ENCODE measurements at regions not wholly inside any gene's neighbourhood (a gene's known extent, or its start where the extent isn't known, plus 50 kb on each side); places are given as distances from the start of the nearest gene placed in this dataset.

DNA sequence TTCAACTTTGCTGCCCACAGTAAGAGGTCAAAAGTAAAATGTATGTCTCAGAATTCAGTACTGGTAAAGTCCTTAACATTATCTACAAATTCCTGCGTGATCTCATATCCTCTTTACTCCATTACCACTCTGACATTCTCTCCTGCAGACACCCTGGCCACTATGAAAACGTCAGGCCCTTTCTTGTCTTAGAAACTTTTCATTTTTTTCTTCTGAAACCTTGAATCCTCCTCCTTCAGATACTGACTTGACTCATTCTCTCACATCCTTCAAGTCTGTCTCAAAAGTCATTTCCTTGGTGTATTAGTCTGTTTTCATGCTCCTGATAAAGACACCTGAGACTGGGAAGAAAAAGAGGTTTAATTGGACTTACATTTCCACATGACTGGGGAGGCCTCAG lies 262.3 kb downstream of the POU4F1 start:
- no peak for TF ChIP-seq CTCF (IDR thresholded peaks at IDR 0.05; ENCODE audit: control insufficient read depth, extremely low read depth, insufficient read depth)
- no peak overlapping the region for H3K4me3 ChIP-seq (ENCODE audit: low read depth, low read length)
- DNase-seq (ENCODE audit: low read depth): no peak

GRCh38 chr13:78339927-78340326 lies 263.4 kb downstream of the POU4F1 start:
- DNase-seq (ENCODE audit: low read depth): no peak
- no peak for TF ChIP-seq CTCF (IDR thresholded peaks at IDR 0.05; ENCODE audit: control insufficient read depth, extremely low read depth, insufficient read depth)
- no peak overlapping the region for H3K4me3 ChIP-seq (ENCODE audit: low read depth, low read length)

GRCh38 chr13:78334059-78334458 lies 269.3 kb downstream of the POU4F1 start:
- no peak overlapping the region for H3K4me3 ChIP-seq (ENCODE audit: low read depth, low read length)
- no peak for TF ChIP-seq CTCF (IDR thresholded peaks at IDR 0.05; ENCODE audit: control insufficient read depth, extremely low read depth, insufficient read depth)
- DNase-seq (ENCODE audit: low read depth): no peak

DNA sequence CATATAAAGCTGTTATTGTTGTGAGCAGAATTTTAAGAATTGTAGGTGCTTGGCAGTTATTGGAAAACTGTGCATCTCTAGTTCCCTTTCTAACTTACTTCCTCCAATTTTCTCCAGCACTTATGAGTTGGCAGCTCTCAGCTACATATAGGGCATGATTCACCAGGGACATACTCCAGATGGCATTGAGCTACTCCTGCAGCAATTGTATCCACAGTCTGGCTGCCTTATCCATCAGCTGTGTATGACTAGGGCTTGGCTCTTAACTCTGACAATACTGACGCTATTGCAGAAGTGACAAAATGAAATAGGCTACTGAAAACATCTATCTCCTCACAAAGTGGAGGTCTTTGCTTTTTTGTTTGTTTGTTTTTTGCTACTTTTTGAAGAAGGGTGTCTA lies 276.7 kb downstream of the POU4F1 start:
- H3K4me3 ChIP-seq (ENCODE audit: low read depth, low read length): no peak overlapping the region
- no peak for DNase-seq (ENCODE audit: low read depth)
- TF ChIP-seq CTCF (IDR thresholded peaks at IDR 0.05; ENCODE audit: control insufficient read depth, extremely low read depth, insufficient read depth): no peak

- DNase-seq (ENCODE audit: low read depth): peak; percentile 63
- no peak for TF ChIP-seq CTCF (IDR thresholded peaks at IDR 0.05; ENCODE audit: control insufficient read depth, extremely low read depth, insufficient read depth)
Observed at GRCh38 chr13:78325585-78325984, 277.8 kb downstream of the POU4F1 start.

DNA sequence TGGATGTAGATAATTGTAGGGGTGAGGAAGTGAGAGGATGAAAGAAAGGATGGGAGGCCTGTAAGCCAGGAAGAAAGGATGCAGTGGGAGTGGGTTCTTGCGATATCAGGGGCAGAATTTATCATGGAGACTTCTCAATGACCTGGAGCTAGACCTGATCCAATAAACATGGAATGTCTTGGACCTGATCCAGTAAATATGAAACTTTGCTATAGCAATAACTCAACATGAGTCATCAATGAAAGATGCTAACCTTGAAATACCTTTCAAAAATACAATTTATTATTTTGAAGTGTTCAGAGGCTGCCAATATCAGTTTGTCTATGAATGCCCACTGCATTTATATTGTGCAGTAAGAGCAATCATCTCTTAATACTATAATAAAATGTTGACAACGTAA lies 279.5 kb downstream of the POU4F1 start:
- peak; percentile 25 for DNase-seq (ENCODE audit: low read depth)
- TF ChIP-seq CTCF (IDR thresholded peaks at IDR 0.05; ENCODE audit: control insufficient read depth, extremely low read depth, insufficient read depth): no peak
- H3K4me3 ChIP-seq (ENCODE audit: low read depth, low read length): no peak overlapping the region

More at GRCh38 chr13:78325585-78325984, 277.8 kb downstream of the POU4F1 start:
- H3K4me3 ChIP-seq (ENCODE audit: low read depth, low read length): no peak overlapping the region

DNA sequence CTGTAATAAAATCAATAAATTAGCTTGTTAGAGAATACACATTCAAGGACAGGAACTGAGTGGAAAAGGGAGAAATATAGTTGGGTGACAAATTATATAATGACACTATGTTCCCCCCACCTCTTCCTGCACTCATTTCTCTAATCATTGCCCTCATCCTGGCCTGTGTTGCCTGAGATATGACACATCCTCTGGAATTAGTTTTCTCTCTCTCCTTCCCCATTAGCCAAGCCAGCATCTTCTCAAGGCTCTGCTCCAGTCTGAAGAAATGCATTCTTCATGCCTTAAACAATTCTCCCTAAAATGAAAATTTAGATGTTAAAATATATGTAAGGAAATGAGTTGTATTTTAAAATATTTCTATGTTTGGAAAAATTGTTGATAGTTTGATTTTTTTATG lies 280.3 kb downstream of the POU4F1 start:
- DNase-seq (ENCODE audit: low read depth): no peak
- no peak overlapping the region for H3K4me3 ChIP-seq (ENCODE audit: low read depth, low read length)
- TF ChIP-seq CTCF (IDR thresholded peaks at IDR 0.05; ENCODE audit: control insufficient read depth, extremely low read depth, insufficient read depth): no peak

Data from LNCaP clone FGC (cell line).